Activated T-helper 17 cell treated with anti-CD3 and anti-CD28 coated beads, Interleukin-2, amount 50 U/mL, for 72 hours (primary cell): ENCODE measurements at regions not wholly inside any gene's neighbourhood (a gene's known extent, or its start where the extent isn't known, plus 50 kb on each side); places are given as distances from the start of the nearest gene placed in this dataset.
"Not testable (repeated sequence)": the region's sequence is repeated elsewhere in the genome, so short reads cannot be mapped to it uniquely, and the experiment has no call there.

Experiments
- ATAC-seq: fragments of 150-1000 bp; cut with Tn5 transposase; replicated peaks from 2 replicates; pipeline ENCODE4 v1.10.0; 2021; ENCODE audit warnings: mild to moderate bottlenecking, moderate library complexity
- H3K27ac Mint-ChIP-seq: one replicate; pipeline ENCODE4 v1.8.0; 2022; ENCODE audit warnings: mixed read lengths
- H3K27me3 Mint-ChIP-seq: one replicate; pipeline ENCODE4 v1.8.0; 2022; ENCODE audit warnings: mixed read lengths
- H3K36me3 Mint-ChIP-seq: one replicate; pipeline ENCODE4 v1.8.0; 2022; ENCODE audit warnings: low read depth, mild to moderate bottlenecking, mixed read lengths
- H3K4me1 Mint-ChIP-seq: one replicate; pipeline ENCODE4 v1.8.0; 2022; ENCODE audit warnings: mixed read lengths
- H3K4me3 Mint-ChIP-seq: one replicate; pipeline ENCODE4 v1.8.0; 2022; ENCODE audit warnings: mild to moderate bottlenecking, mixed read lengths
- H3K9me3 Mint-ChIP-seq: one replicate; pipeline ENCODE4 v1.8.0; 2022; ENCODE audit warnings: mixed read lengths

- not testable (repeated sequence) for H3K4me3 Mint-ChIP-seq, H3K4me1 Mint-ChIP-seq, H3K36me3 Mint-ChIP-seq, ATAC-seq, H3K27ac Mint-ChIP-seq, H3K27me3 Mint-ChIP-seq, H3K9me3 Mint-ChIP-seq
Measured at GRCh38 chr4:160549951-160550519, 1447.2 kb downstream of the RAPGEF2 start.

DNA sequence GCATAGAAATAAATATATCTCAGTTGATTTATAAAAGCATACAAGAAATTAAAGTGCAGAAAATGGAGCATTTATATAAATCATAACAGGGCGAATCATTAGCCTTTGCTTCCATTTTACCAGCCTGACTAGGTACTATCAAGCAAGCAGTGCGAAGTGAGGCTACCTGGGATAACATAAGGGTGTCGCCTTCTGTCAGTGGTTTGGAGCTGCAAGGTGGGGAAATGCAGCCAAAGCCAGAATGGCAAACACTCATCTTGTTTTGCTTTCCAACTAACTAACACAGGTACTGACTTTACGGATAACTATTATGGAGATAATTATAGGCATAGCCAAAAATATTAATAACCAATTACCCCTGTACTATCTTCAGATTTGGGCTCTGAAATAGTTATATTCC, 1459.8 kb downstream of the RAPGEF2 start:
- H3K4me3 Mint-ChIP-seq, result no peak overlapping the region
- no peaks in the 10 kb centered on the region for H3K4me1 Mint-ChIP-seq
- ATAC-seq, result no peak
- no peaks in the 10 kb centered on the region for H3K27me3 Mint-ChIP-seq
- no peak overlapping the region for H3K27ac Mint-ChIP-seq
- no peaks in the 10 kb centered on the region for H3K9me3 Mint-ChIP-seq
- H3K36me3 Mint-ChIP-seq, result no peaks in the 10 kb centered on the region

GRCh38 chr4:160563552-160564282, 1460.8 kb downstream of the RAPGEF2 start:
- H3K4me3 Mint-ChIP-seq, result no peak overlapping the region
- H3K9me3 Mint-ChIP-seq, result no peaks in the 10 kb centered on the region
- H3K4me1 Mint-ChIP-seq, result no peaks in the 10 kb centered on the region
- ATAC-seq, result no peak
- H3K27ac Mint-ChIP-seq, result no peak overlapping the region
- H3K27me3 Mint-ChIP-seq, result no peaks in the 10 kb centered on the region
- H3K36me3 Mint-ChIP-seq, result no peaks in the 10 kb centered on the region

DNA sequence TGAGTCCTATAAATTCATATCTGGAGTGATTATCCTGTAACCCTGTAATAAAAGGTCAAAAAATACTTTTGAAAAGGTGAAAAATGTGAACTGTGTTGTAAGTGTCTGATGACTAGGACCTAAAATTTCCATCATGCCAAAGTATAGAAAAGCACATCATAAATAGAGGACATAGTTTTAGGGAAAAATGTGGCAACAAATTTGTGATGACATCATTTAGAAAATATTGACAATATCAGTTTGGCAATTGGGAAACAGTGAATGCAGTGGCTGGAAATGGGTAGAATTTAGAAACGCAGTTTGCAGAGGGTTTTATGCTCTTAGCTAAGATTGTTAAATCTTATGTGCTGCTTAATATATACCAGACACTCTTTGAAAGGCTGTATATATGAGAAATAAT, 1464.8 kb downstream of the RAPGEF2 start:
- no peak overlapping the region for H3K27ac Mint-ChIP-seq
- H3K9me3 Mint-ChIP-seq, result peaks cover 8% of the 10 kb centered on the region
- H3K36me3 Mint-ChIP-seq, result no peaks in the 10 kb centered on the region
- H3K27me3 Mint-ChIP-seq, result no peaks in the 10 kb centered on the region
- no peak overlapping the region for H3K4me3 Mint-ChIP-seq
- H3K4me1 Mint-ChIP-seq, result no peaks in the 10 kb centered on the region
- ATAC-seq, result no peak

- H3K27ac Mint-ChIP-seq, result no peak overlapping the region
- H3K9me3 Mint-ChIP-seq, result peaks cover 8% of the 10 kb centered on the region
Measured at GRCh38 chr4:160570271-160570670, 1467.4 kb downstream of the RAPGEF2 start.

GRCh38 chr4:160574272-160574671, 1471.4 kb downstream of the RAPGEF2 start:
- not testable (repeated sequence) for H3K9me3 Mint-ChIP-seq, H3K27ac Mint-ChIP-seq, H3K36me3 Mint-ChIP-seq, H3K4me1 Mint-ChIP-seq, H3K4me3 Mint-ChIP-seq, ATAC-seq, H3K27me3 Mint-ChIP-seq

More at GRCh38 chr4:160570271-160570670, 1467.4 kb downstream of the RAPGEF2 start:
- no peak overlapping the region for H3K4me3 Mint-ChIP-seq
- H3K4me1 Mint-ChIP-seq, result no peaks in the 10 kb centered on the region
- no peaks in the 10 kb centered on the region for H3K36me3 Mint-ChIP-seq
- ATAC-seq, result no peak
- H3K27me3 Mint-ChIP-seq, result no peaks in the 10 kb centered on the region

DNA sequence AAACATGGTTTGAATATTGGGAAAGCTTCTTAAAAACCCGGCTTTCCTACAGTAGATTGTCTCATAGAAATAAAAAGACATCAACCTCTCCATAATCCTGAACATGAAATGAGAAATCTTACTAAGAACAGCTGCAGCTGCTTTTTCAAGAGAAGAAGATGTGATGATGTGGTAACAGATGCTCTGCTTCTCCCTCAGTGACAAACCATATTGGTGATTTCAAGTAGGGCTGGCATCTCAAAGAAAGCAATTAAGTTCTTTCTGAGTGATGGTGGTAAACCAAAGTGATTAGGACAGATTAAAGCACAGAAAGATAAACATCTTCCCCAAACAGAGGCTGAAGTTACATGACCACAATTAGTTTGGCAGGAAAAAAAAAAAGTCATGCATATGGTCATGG, 1477.7 kb downstream of the RAPGEF2 start:
- H3K4me1 Mint-ChIP-seq, result no peaks in the 10 kb centered on the region
- no peak for ATAC-seq
- peaks cover under 1% of the 10 kb centered on the region for H3K9me3 Mint-ChIP-seq
- H3K36me3 Mint-ChIP-seq, result no peaks in the 10 kb centered on the region
- H3K27ac Mint-ChIP-seq, result no peak overlapping the region
- no peak overlapping the region for H3K4me3 Mint-ChIP-seq
- H3K27me3 Mint-ChIP-seq, result no peaks in the 10 kb centered on the region

DNA sequence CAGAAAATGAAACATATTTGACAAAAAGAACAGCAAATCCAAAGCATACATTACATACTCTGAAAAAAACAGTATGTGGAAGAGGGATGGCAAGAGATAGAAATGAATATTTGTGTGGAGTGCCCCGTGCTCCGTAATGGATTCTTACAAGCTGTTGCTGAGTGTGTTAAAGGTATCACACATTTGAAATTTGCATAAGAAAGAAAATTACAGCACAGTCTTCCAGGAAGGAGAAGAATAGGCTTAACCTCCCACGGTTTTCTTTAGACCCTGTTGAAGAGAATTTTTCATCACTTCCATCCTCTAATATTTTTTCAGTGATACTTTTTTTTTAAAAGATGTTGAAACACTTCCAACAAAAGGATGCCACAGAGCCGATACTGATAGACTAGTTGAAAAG, 1489.4 kb downstream of the RAPGEF2 start:
- Mint-ChIP-seq H3K9me3 (peaks cover 12% of the 10 kb centered on the region), H3K36me3 (no peaks in the 10 kb centered on the region), H3K27me3 (no peaks in the 10 kb centered on the region), H3K4me3 (no peak overlapping the region), H3K4me1 (no peaks in the 10 kb centered on the region), H3K27ac (no peak overlapping the region)
- no peak for ATAC-seq

- Mint-ChIP-seq H3K36me3 (no peaks in the 10 kb centered on the region), H3K27ac (no peak overlapping the region), H3K4me1 (no peaks in the 10 kb centered on the region), H3K4me3 (no peak overlapping the region), H3K27me3 (no peaks in the 10 kb centered on the region), H3K9me3 (peaks cover 14% of the 10 kb centered on the region)
- no peak for ATAC-seq
Measured at GRCh38 chr4:160595646-160596045, 1492.8 kb downstream of the RAPGEF2 start.

- H3K4me1 Mint-ChIP-seq, result no peaks in the 10 kb centered on the region
- H3K4me3 Mint-ChIP-seq, result no peak overlapping the region
- no peaks in the 10 kb centered on the region for H3K27me3 Mint-ChIP-seq
- no peaks in the 10 kb centered on the region for H3K36me3 Mint-ChIP-seq
- no peak overlapping the region for H3K27ac Mint-ChIP-seq
- no peak for ATAC-seq
- peaks cover 7% of the 10 kb centered on the region for H3K9me3 Mint-ChIP-seq
Measured at GRCh38 chr4:160604541-160604940, 1501.7 kb downstream of the RAPGEF2 start.

- H3K9me3 Mint-ChIP-seq, result peaks cover 10% of the 10 kb centered on the region
- H3K36me3 Mint-ChIP-seq, result no peaks in the 10 kb centered on the region
- no peaks in the 10 kb centered on the region for H3K27me3 Mint-ChIP-seq
- H3K4me3 Mint-ChIP-seq, result no peak overlapping the region
- no peaks in the 10 kb centered on the region for H3K4me1 Mint-ChIP-seq
- no peak for ATAC-seq
- no peak overlapping the region for H3K27ac Mint-ChIP-seq
Measured at GRCh38 chr4:160611181-160611580, 1508.3 kb downstream of the RAPGEF2 start.

DNA sequence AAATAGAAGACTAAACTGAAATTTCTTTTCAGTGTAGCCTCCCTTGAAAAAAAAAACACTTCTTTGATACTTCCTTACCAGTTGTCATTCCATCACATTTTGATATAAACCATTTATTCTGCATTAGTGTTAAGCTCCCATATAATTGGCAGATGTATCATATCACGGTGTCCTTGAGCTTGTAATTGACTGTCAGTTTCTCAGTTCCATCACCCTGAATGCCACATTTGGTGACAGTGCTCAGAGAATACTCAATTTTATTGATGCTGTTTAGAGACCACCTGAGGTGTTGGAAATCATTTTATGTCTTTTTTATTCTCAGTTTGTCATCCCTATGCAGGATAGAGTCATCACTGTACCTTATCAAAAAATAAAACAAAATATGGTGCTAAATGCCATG, 1528.2 kb downstream of the RAPGEF2 start:
- Mint-ChIP-seq H3K4me3 (no peak overlapping the region), H3K27me3 (no peaks in the 10 kb centered on the region), H3K4me1 (no peaks in the 10 kb centered on the region), H3K27ac (no peak overlapping the region), H3K36me3 (no peaks in the 10 kb centered on the region), H3K9me3 (peaks cover 14% of the 10 kb centered on the region)
- ATAC-seq, result no peak

- Mint-ChIP-seq H3K4me3 (no peak overlapping the region), H3K27ac (no peak overlapping the region), H3K36me3 (no peaks in the 10 kb centered on the region), H3K27me3 (no peaks in the 10 kb centered on the region), H3K4me1 (no peaks in the 10 kb centered on the region), H3K9me3 (peaks cover 13% of the 10 kb centered on the region)
- ATAC-seq, result no peak
Measured at GRCh38 chr4:160652790-160653189, 1511.0 kb downstream of the FSTL5 start.

- Mint-ChIP-seq H3K9me3 (no peaks in the 10 kb centered on the region), H3K4me3 (no peak overlapping the region), H3K27ac (no peak overlapping the region), H3K36me3 (no peaks in the 10 kb centered on the region), H3K27me3 (no peaks in the 10 kb centered on the region), H3K4me1 (no peaks in the 10 kb centered on the region)
- ATAC-seq, result no peak
Measured at GRCh38 chr4:160675550-160675949, 1488.2 kb downstream of the FSTL5 start.

- H3K27ac Mint-ChIP-seq, result no peak overlapping the region
- no peaks in the 10 kb centered on the region for H3K4me1 Mint-ChIP-seq
- no peak overlapping the region for H3K4me3 Mint-ChIP-seq
- ATAC-seq, result no peak
- H3K27me3 Mint-ChIP-seq, result no peaks in the 10 kb centered on the region
- H3K36me3 Mint-ChIP-seq, result no peaks in the 10 kb centered on the region
- H3K9me3 Mint-ChIP-seq, result peaks cover 6% of the 10 kb centered on the region
Measured at GRCh38 chr4:160685729-160686128, 1478.1 kb downstream of the FSTL5 start.
